Esophagus muscularis mucosa (tissue), 4 donors: ENCODE measurements at regions not wholly inside any gene's neighbourhood (a gene's known extent, or its start where the extent isn't known, plus 50 kb on each side); places are given as distances from the start of the nearest gene placed in this dataset.

Experiments
- DNase-seq: peaks from one replicate; pipeline ENCODE4 v3.0.0-alpha.2; 2017; ENCODE audit errors: extremely low spot score
- H3K27ac ChIP-seq, 4 donors: fragments of 200-600 bp; sonication (generic); replicated peaks in 1 of 4; 1 replicate in 3 of 4; 2 replicates in 1 of 4; pipeline ENCODE4 v1.5.1; 2016 to 2019; ENCODE audit warnings: mild to moderate bottlenecking in 1 of 4
- H3K27me3 ChIP-seq, 4 donors: fragments of 200-600 bp; sonication (generic); one replicate each; pipeline versions ENCODE4 v1.5.1 to v1.6.0; 2016 to 2019
- H3K36me3 ChIP-seq, 4 donors: fragments of 200-600 bp; sonication (generic); one replicate each; pipeline ENCODE4 v1.5.1; 2016 to 2019
- H3K4me1 ChIP-seq, 4 donors: fragments of 200-600 bp; sonication (generic); one replicate each; pipeline ENCODE4 v1.5.1; 2016 to 2019
- H3K4me3 ChIP-seq, 4 donors: fragments of 200-600 bp; sonication (generic); 1 replicate in 2 of 4; 2 replicates in 2 of 4; pipeline ENCODE4 v1.5.1; 2016 to 2019; ENCODE audit warnings: mild to moderate bottlenecking in 4 of 4, moderate library complexity in 1 of 4
- H3K9me3 ChIP-seq, 4 donors: fragments of 200-600 bp; sonication (generic); 1 replicate in 3 of 4; 2 replicates in 1 of 4; pipeline ENCODE4 v1.5.1; 2016 to 2019
- CTCF ChIP-seq, 3 experiments: fragments of 200-600 bp in 2 of 3; fragments of 450-650 bp in 1 of 3; sonication (generic) in 2 of 3; IDR thresholded peaks; one replicate each; pipeline ENCODE4 v1.5.1; 2017 to 2019; ENCODE audit warnings: antibody characterized with exemption in 3 of 3, mild to moderate bottlenecking in 2 of 3, moderate library complexity in 1 of 3
- EP300 ChIP-seq: sonication (generic); formaldehyde crosslinking; IDR thresholded peaks from one replicate; pipeline ENCODE4 v1.6.1; 2017; ENCODE audit warnings: antibody characterized with exemption
- POLR2A ChIP-seq: fragments of 450-650 bp; IDR thresholded peaks from one replicate; pipeline ENCODE4 v1.6.1; 2017; ENCODE audit warnings: antibody characterized with exemption, moderate library complexity, mild to moderate bottlenecking, low read depth
- POLR2AphosphoS5 ChIP-seq, 2 donors: sonication (generic); formaldehyde crosslinking; IDR thresholded peaks; one replicate each; pipeline ENCODE4 v1.6.1; 2017; ENCODE audit warnings: antibody characterized with exemption in 2 of 2
- WGBS: methylation state at CpG from one replicate; pipeline ENCODE4 v1.1.5; 2018; 5-methylcytosine and 5-hydroxymethylcytosine counted together
- intact Hi-C: fragments of 100-400 bp; cut with DNase I; formaldehyde crosslinking; loops from one replicate; pipeline ENCODE4 v1.15.1; 2023

- no peak for DNase-seq
- intact Hi-C loops, result no loop called here
Measured at GRCh38 chr14:106802413-106803364, 1276.3 kb downstream of the TMEM121 start.

GRCh38 chr14:106803379-106803778, 1277.0 kb downstream of the TMEM121 start:
- H3K27ac ChIP-seq, result no peak overlapping the region
- no peaks in the 10 kb centered on the region for H3K9me3 ChIP-seq
- H3K4me3 ChIP-seq, result no peak overlapping the region
- H3K27me3 ChIP-seq, result peaks cover 0 to 60% (median 5%) of the 10 kb centered on the region in 4 donors
- no peak for TF ChIP-seq POLR2AphosphoS5 (IDR thresholded peaks at IDR 0.05)
- no peak for TF ChIP-seq CTCF (IDR thresholded peaks at IDR 0.05)
- no peak for TF ChIP-seq POLR2A
- TF ChIP-seq EP300, result no peak
- DNase-seq, result no peak
- intact Hi-C loops, result no loop called here
- H3K4me1 ChIP-seq, result no peaks in the 10 kb centered on the region
- H3K36me3 ChIP-seq, result no peaks in the 10 kb centered on the region
- 57% methylated on average over 6 of the region's 6 CpGs for WGBS

More at GRCh38 chr14:106802413-106803364, 1276.3 kb downstream of the TMEM121 start:
- WGBS, result 57% methylated on average over 26 of the region's 26 CpGs
- H3K36me3 ChIP-seq, result no peaks in the 10 kb centered on the region
- no peaks in the 10 kb centered on the region for H3K9me3 ChIP-seq
- no peak overlapping the region for H3K27ac ChIP-seq
- no peak for TF ChIP-seq EP300
- TF ChIP-seq CTCF (IDR thresholded peaks at IDR 0.05), result no peak
- no peak for TF ChIP-seq POLR2A
- TF ChIP-seq POLR2AphosphoS5 (IDR thresholded peaks at IDR 0.05), result no peak
- no peak overlapping the region for H3K4me3 ChIP-seq
- H3K4me1 ChIP-seq, result no peaks in the 10 kb centered on the region
- H3K27me3 ChIP-seq, result peaks cover 0 to 55% (median 5%) of the 10 kb centered on the region in 4 donors

GRCh38 chr14:106807493-106807892, 1281.1 kb downstream of the TMEM121 start:
- WGBS, result 43% methylated on average over 3 of the region's 3 CpGs
- intact Hi-C loops, result no loop called here
- H3K4me3 ChIP-seq, result no peak overlapping the region
- H3K36me3 ChIP-seq, result no peaks in the 10 kb centered on the region
- H3K4me1 ChIP-seq, result no peaks in the 10 kb centered on the region
- H3K27me3 ChIP-seq, result peaks cover 0 to 44% (median 5%) of the 10 kb centered on the region in 4 donors
- no peak overlapping the region for H3K27ac ChIP-seq
- H3K9me3 ChIP-seq, result no peaks in the 10 kb centered on the region
- DNase-seq, result peak; percentile 64
- TF ChIP-seq POLR2AphosphoS5 (IDR thresholded peaks at IDR 0.05) (no peak), EP300 (no peak), CTCF (IDR thresholded peaks at IDR 0.05) (no peak), POLR2A (no peak)

GRCh38 chr14:106808458-106808857, 1282.1 kb downstream of the TMEM121 start:
- Histone ChIP-seq H3K4me1 (no peaks in the 10 kb centered on the region), H3K9me3 (no peaks in the 10 kb centered on the region), H3K36me3 (no peaks in the 10 kb centered on the region), H3K4me3 (no peak overlapping the region), H3K27me3 (peaks cover 0 to 44% (median 2%) of the 10 kb centered on the region in 4 donors), H3K27ac (no peak overlapping the region)
- WGBS, result 34% methylated on average over 3 of the region's 3 CpGs
- intact Hi-C loops, result no loop called here
- peak; percentile 57 for DNase-seq
- no peak for TF ChIP-seq POLR2A
- no peak for TF ChIP-seq POLR2AphosphoS5 (IDR thresholded peaks at IDR 0.05)
- TF ChIP-seq EP300, result no peak
- no peak for TF ChIP-seq CTCF (IDR thresholded peaks at IDR 0.05)
